HL-60 (cell line): ENCODE measurements at regions not wholly inside any gene's neighbourhood (a gene's known extent, or its start where the extent isn't known, plus 50 kb on each side); places are given as distances from the start of the nearest gene placed in this dataset.

Source experiments
- DNase-seq, 2 experiments: peaks; one replicate each; pipeline ENCODE4 v3.0.0-alpha.2; 2010 to 2020; ENCODE audit warnings: low read depth in 1 of 2, low spot score in 1 of 2
- H3K27ac ChIP-seq: fragments of 250-450 bp; sonication (Bioruptor Pico); replicated peaks from 2 replicates; pipeline ENCODE4 v1.5.1; 2020; ENCODE audit warnings: mild to moderate bottlenecking, moderate library complexity
- H3K27me3 ChIP-seq: fragments of 250-450 bp; sonication (Bioruptor Pico); 2 replicates; pipeline ENCODE4 v1.5.1; 2021; ENCODE audit warnings: mild to moderate bottlenecking, moderate library complexity; ENCODE audit not compliant: insufficient read depth, poor library complexity, severe bottlenecking
- H3K4me3 ChIP-seq: replicated peaks from 2 replicates; pipeline ENCODE4 v1.5.1; 2011; ENCODE audit warnings: mild to moderate bottlenecking, control low read depth, low read length; ENCODE audit not compliant: insufficient read depth
- GABPA ChIP-seq: IDR thresholded peaks from 2 replicates; pipeline ENCODE4 v1.6.1; 2012; ENCODE audit warnings: low read depth
- POLR2AphosphoS5 ChIP-seq: IDR thresholded peaks from 2 replicates; pipeline ENCODE4 v1.6.1; 2012; ENCODE audit warnings: low read depth
- SPI1 ChIP-seq: IDR thresholded peaks from 2 replicates; pipeline ENCODE4 v1.6.1; 2012; ENCODE audit warnings: low read depth, mild to moderate bottlenecking, borderline replicate concordance
- TF ChIP-seq, protein P1 (sequence below): IDR thresholded peaks from 2 replicates; pipeline ENCODE4 v1.6.1; 2012; ENCODE audit warnings: low read depth; ENCODE audit not compliant: insufficient replicate concordance
- TF ChIP-seq, protein P2 (sequence below): IDR thresholded peaks from one replicate; pipeline ENCODE4 v1.5.1; 2011; ENCODE audit warnings: low read length, control low read depth, inconsistent platforms; ENCODE audit not compliant: insufficient read depth

DNA sequence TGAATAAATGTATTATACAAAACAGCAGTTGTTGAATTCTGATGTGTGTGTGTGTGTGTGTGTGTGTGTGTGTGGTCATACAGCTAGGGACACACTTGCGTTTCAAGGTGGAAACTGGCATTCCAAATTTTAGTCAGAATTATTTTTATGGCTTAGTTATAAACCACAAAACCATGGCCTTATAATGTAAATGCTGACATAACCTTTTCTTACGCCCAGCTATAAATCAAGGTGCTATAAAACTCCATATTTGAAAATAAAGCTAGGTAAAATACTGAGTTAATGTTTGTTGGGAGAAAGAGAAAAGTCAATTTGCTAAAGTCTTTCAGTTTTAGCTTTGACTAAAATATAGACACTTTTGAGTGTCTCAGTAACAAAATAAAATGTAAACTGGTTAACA lies 345.1 kb upstream of the NR3C2 start:
- DNase-seq = no peak
- TF ChIP-seq POLR2AphosphoS5 = no peak
- TF ChIP-seq GABPA = no peak
- TF ChIP-seq, protein P1, sequence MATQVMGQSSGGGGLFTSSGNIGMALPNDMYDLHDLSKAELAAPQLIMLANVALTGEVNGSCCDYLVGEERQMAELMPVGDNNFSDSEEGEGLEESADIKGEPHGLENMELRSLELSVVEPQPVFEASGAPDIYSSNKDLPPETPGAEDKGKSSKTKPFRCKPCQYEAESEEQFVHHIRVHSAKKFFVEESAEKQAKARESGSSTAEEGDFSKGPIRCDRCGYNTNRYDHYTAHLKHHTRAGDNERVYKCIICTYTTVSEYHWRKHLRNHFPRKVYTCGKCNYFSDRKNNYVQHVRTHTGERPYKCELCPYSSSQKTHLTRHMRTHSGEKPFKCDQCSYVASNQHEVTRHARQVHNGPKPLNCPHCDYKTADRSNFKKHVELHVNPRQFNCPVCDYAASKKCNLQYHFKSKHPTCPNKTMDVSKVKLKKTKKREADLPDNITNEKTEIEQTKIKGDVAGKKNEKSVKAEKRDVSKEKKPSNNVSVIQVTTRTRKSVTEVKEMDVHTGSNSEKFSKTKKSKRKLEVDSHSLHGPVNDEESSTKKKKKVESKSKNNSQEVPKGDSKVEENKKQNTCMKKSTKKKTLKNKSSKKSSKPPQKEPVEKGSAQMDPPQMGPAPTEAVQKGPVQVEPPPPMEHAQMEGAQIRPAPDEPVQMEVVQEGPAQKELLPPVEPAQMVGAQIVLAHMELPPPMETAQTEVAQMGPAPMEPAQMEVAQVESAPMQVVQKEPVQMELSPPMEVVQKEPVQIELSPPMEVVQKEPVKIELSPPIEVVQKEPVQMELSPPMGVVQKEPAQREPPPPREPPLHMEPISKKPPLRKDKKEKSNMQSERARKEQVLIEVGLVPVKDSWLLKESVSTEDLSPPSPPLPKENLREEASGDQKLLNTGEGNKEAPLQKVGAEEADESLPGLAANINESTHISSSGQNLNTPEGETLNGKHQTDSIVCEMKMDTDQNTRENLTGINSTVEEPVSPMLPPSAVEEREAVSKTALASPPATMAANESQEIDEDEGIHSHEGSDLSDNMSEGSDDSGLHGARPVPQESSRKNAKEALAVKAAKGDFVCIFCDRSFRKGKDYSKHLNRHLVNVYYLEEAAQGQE = no peak
- TF ChIP-seq, protein P2, sequence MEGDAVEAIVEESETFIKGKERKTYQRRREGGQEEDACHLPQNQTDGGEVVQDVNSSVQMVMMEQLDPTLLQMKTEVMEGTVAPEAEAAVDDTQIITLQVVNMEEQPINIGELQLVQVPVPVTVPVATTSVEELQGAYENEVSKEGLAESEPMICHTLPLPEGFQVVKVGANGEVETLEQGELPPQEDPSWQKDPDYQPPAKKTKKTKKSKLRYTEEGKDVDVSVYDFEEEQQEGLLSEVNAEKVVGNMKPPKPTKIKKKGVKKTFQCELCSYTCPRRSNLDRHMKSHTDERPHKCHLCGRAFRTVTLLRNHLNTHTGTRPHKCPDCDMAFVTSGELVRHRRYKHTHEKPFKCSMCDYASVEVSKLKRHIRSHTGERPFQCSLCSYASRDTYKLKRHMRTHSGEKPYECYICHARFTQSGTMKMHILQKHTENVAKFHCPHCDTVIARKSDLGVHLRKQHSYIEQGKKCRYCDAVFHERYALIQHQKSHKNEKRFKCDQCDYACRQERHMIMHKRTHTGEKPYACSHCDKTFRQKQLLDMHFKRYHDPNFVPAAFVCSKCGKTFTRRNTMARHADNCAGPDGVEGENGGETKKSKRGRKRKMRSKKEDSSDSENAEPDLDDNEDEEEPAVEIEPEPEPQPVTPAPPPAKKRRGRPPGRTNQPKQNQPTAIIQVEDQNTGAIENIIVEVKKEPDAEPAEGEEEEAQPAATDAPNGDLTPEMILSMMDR = no peak
- no peak for TF ChIP-seq SPI1
- Histone ChIP-seq H3K27me3 (no peaks in the 10 kb centered on the region), H3K27ac (no peak overlapping the region), H3K4me3 (no peak overlapping the region)

DNA sequence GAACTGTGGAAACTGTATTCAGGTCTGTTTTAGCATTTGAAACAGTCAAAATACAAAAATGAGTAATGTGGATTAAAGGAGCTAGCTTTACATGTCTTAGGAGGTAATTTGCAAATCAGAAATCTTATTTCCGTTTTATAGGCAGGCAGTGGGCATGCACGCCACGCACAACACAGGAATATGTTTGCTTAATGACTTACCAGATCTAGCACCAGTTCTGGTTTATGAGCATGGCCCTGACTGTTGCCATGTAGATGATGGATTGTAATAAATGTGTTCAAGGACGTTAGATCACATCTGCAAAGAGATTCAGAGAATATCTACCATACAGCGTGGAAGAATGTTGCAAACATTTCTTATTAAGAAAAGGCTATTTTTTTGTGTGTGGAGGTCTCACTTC lies 344.5 kb upstream of the NR3C2 start:
- TF ChIP-seq POLR2AphosphoS5 = no peak
- TF ChIP-seq GABPA = no peak
- TF ChIP-seq, protein P2 = no peak
- TF ChIP-seq SPI1 = no peak
- TF ChIP-seq, protein P1 = no peak
- no peaks in the 10 kb centered on the region for H3K27me3 ChIP-seq
- H3K4me3 ChIP-seq = no peak overlapping the region
- no peak overlapping the region for H3K27ac ChIP-seq
- DNase-seq = no peak

DNA sequence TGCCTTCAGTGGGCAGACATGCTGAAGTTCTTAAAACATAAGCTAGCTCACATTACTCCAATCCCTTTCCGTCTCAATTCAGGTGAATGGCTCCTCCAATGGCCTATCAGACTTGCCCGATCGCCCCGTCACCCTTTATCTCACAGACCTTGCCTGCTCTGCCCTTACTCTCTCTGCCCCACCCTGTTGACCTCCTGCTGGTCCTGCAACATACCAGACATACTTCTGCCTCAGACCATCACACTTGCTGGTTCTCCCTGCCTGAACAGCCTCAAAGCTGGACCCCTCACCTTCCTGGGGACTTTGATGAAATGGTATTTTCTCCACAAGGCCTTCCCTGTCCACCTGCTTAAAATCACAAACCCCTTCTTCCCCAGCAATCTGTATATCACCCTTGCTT lies 340.1 kb upstream of the NR3C2 start:
- TF ChIP-seq POLR2AphosphoS5 = no peak
- TF ChIP-seq, protein P1 = no peak
- no peak for TF ChIP-seq SPI1
- TF ChIP-seq, protein P2 = no peak
- no peak for TF ChIP-seq GABPA
- no peak for DNase-seq
- no peaks in the 10 kb centered on the region for H3K27me3 ChIP-seq
- no peak overlapping the region for H3K4me3 ChIP-seq
- no peak overlapping the region for H3K27ac ChIP-seq
